Karpas-422 (cell line): ENCODE measurements at regions not wholly inside any gene's neighbourhood (a gene's known extent, or its start where the extent isn't known, plus 50 kb on each side); places are given as distances from the start of the nearest gene placed in this dataset.
"Not testable (repeated sequence)": the region's sequence is repeated elsewhere in the genome, so short reads cannot be mapped to it uniquely, and the experiment has no call there.

Experiments
- DNase-seq: peaks from one replicate; pipeline ENCODE4 v3.0.0-alpha.2; 2015
- H2AFZ ChIP-seq: fragments of 200-600 bp; sonication (generic); 2 replicates; pipeline ENCODE4 v1.6.1; 2014; ENCODE audit warnings: antibody characterized with exemption, low read length, mixed read lengths
- H3K27ac ChIP-seq: fragments of 200-600 bp; sonication (generic); 2 replicates; pipeline ENCODE4 v1.5.1; 2014; ENCODE audit warnings: mild to moderate bottlenecking, low read length, moderate library complexity
- H3K27me3 ChIP-seq: fragments of 200-600 bp; sonication (generic); 2 replicates; pipeline ENCODE4 v1.6.1; 2014; ENCODE audit warnings: low read length, mixed read lengths
- H3K36me3 ChIP-seq: fragments of 200-600 bp; sonication (generic); 2 replicates; pipeline ENCODE4 v1.6.1; 2014; ENCODE audit warnings: low read length, mixed read lengths; ENCODE audit not compliant: insufficient read depth
- H3K4me1 ChIP-seq: fragments of 200-600 bp; sonication (generic); 2 replicates; pipeline ENCODE4 v1.6.1; 2014; ENCODE audit warnings: mild to moderate bottlenecking, low read length, mixed read lengths
- H3K4me2 ChIP-seq: fragments of 200-600 bp; sonication (generic); 2 replicates; pipeline ENCODE4 v1.6.1; 2014; ENCODE audit warnings: low read length, low read depth, mild to moderate bottlenecking; ENCODE audit not compliant: poor library complexity, severe bottlenecking
- H3K4me3 ChIP-seq: fragments of 200-600 bp; sonication (generic); 2 replicates; pipeline ENCODE4 v1.5.1; 2014; ENCODE audit warnings: mild to moderate bottlenecking, antibody characterized with exemption, low read length, mixed read lengths
- H3K79me2 ChIP-seq: fragments of 200-600 bp; sonication (generic); 2 replicates; pipeline ENCODE4 v1.6.1; 2014; ENCODE audit warnings: mild to moderate bottlenecking, low read length, mixed read lengths
- H3K9ac ChIP-seq: fragments of 200-600 bp; sonication (generic); 2 replicates; pipeline ENCODE4 v1.6.0; 2014; ENCODE audit warnings: low read length
- H3K9me2 ChIP-seq: fragments of 200-600 bp; sonication (generic), shearing (Covaris generic); replicated peaks from 2 replicates; pipeline ENCODE4 v1.6.0; 2014; ENCODE audit warnings: mild to moderate bottlenecking, low read length, moderate library complexity; ENCODE audit not compliant: insufficient read depth
- H3K9me3 ChIP-seq: fragments of 300-700, 200-600 bp; sonication (generic); 2 replicates; pipeline ENCODE4 v1.6.1; 2014; ENCODE audit warnings: low read length, mixed read lengths
- H4K20me1 ChIP-seq: fragments of 200-600 bp; sonication (generic); 2 replicates; pipeline ENCODE4 v1.6.1; 2014; ENCODE audit warnings: mild to moderate bottlenecking, antibody characterized with exemption, low read length, low read depth; ENCODE audit not compliant: insufficient read depth

DNA sequence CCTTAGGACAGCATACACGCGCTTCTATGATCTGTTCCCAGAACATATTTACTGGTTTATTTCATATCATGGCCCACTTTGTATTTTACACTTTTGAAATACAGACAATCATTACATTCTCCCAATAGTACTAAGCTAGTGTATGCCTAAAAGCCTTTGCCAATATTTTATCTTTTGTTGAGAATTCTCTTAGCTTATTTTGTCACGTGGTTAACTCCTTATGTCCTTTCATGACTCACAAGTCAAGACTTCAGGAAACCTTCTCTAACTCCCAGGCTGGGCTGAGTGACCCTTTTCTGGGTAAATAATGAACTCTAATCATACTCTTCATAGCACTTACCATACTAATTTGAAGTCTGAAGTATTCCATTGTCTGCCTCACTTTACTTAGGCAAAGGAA is 444.8 kb downstream of the ZNF33B start:
- H3K4me1 ChIP-seq, H3K9ac ChIP-seq, H3K4me2 ChIP-seq, H3K9me3 ChIP-seq, H3K4me3 ChIP-seq, H3K27ac ChIP-seq, DNase-seq, H4K20me1 ChIP-seq, H3K36me3 ChIP-seq, H3K79me2 ChIP-seq, H2AFZ ChIP-seq, H3K9me2 ChIP-seq, H3K27me3 ChIP-seq: not testable (repeated sequence)

DNA sequence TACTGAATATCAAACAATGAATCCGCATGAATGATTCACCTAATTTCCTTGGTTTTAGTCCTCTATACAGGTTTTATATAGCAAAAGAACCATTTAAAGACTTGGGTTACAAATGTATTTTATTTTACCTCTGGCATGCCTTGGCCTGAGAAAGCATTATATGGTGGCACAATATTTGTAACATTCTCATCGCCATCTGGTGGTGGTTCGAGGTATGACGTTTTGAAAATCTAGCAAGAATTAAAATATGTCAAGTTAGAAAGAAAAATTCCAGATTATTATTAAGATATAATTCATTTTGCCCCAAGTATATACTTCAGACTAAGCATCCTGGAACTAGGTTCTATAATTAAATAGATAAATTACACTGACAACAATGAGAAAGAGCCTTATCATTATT is 445.9 kb downstream of the ZNF33B start:
- H2AFZ ChIP-seq, H3K9me2 ChIP-seq, H3K36me3 ChIP-seq, H4K20me1 ChIP-seq, H3K4me3 ChIP-seq, H3K9me3 ChIP-seq, H3K27me3 ChIP-seq, H3K79me2 ChIP-seq, H3K4me2 ChIP-seq, H3K4me1 ChIP-seq, H3K27ac ChIP-seq, H3K9ac ChIP-seq: not testable (repeated sequence)
- peak; percentile 44 for DNase-seq

DNA sequence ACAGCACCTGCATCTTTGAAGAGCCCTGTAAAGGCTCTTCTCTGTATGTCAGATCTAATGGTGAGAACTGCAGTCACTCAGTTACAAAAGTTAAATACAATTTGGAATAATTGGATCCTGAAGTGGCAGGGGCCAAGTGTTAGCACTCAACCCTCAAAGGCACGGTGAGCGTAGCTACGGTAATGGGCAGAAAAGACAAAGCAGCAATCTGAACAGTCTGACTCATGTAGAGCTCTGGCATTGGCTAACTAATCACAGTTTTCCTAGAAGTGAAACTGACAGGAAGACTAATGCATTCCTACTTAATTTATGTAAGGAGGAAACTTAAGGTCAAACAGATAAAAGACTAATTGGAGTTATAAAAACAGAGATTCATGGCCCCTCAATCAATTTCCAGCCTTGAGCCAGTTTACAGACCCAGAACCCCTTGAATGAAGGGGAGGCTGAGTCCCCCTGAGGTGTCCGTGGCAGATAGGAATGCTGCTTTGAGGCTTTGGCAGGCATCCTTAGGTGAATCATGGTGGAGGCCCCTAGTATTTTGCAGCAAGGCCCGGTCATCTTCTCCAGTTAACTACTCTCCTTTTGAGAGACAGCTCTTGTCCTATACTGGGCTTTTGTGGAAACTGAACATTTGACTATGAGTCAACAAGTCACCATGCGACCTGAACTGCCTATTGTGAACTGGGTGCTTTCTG is 450.7 kb downstream of the ZNF33B start:
- not testable (repeated sequence) for H3K36me3 ChIP-seq, H3K9me2 ChIP-seq, H3K4me2 ChIP-seq, H3K4me3 ChIP-seq, H3K4me1 ChIP-seq, H3K9me3 ChIP-seq, H3K27ac ChIP-seq, H2AFZ ChIP-seq, H4K20me1 ChIP-seq, DNase-seq, H3K79me2 ChIP-seq, H3K27me3 ChIP-seq, H3K9ac ChIP-seq

DNA sequence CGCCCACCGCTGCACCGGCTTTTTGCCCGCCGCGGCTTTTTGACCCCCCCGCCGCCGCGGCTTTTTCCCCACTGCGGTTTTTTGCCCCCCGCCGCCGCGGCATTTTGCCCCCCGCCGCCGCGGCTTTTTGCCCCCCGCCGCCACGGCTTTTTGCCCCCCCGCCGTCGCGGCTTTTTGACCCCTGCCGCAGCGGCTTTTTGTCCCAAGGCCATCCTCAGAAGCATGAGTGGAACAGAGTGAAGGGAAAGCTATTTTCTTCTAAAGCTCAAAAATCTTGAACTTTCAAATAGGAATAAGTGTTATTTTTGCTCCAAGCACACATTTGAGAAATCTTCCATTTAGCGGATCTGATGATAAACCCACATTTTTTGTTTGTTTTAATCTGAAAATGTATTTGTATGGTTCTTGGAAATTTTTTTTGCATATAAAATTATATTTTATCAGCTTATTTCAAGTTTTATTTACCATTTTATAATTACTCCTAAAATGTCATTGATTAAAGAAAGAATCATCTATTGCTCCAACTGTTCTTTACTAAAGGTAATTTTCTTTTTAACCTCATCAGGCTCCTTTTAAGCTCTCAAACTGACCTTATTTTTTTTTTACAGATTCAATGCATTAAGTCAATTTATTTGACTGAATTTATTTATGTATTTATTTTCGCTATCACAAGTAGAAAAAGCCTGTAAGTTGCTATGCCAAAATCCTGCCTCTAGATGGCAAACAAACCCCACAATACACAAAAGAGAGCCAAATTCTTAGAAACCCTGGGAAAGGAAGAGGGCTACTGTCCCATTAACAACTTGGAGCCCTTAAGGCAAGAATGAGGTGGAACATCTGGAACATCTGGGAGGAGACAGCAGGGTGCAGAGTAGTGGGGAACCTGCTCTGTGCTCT is 460.3 kb downstream of the ZNF33B start:
- H3K27me3 ChIP-seq, H3K4me3 ChIP-seq, H3K4me2 ChIP-seq, H3K36me3 ChIP-seq, H4K20me1 ChIP-seq, H2AFZ ChIP-seq, H3K9me3 ChIP-seq, H3K79me2 ChIP-seq, H3K27ac ChIP-seq, H3K9ac ChIP-seq, H3K4me1 ChIP-seq, H3K9me2 ChIP-seq: not testable (repeated sequence)
- DNase-seq = peak; percentile 46

DNA sequence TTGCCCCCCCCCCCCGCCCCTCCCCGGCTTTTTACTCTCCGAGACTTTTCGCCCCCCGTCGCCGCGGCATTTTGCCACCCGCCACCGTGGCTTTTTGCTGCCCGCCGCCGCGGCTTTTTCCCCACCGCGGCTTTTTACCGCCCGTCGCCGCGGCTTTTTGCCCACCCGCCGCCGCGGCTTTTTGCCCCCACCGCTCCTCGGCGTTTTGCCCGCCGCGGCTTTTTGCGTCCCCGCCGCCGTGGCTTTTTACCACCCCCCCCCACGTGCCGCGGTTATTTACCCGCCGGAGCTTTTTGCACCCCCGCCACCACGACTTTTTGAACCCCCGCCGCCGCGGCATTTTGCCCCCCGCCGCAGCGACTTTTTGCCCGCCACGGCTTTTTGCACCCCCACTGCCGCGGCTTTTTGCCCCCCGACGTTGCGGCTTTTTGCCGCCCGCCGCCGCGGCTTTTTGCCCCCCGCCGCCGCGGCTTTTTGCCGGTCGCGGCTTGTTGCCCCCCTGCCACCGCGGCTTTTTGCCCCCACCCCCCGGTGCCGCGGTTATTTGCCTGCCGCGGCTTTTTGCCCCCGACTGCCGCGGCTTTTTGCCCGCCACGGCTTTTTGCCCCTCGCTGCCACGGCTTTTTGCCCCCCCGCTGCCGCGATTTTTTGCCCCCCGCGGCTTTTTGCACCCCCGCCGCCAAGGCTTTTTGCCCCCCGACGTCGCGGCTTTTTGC is 461.1 kb downstream of the ZNF33B start:
- Histone ChIP-seq H3K9me2 (no peaks in the 10 kb centered on the region), H3K36me3 (no peaks in the 10 kb centered on the region), H4K20me1 (no peaks in the 10 kb centered on the region), H3K79me2 (no peaks in the 10 kb centered on the region), H3K4me3 (no peak overlapping the region), H2AFZ (no peak overlapping the region), H3K27me3 (no peaks in the 10 kb centered on the region), H3K9me3 (peaks cover under 1% of the 10 kb centered on the region), H3K9ac (no peak overlapping the region), H3K4me2 (no peak overlapping the region), H3K27ac (no peak overlapping the region), H3K4me1 (no peaks in the 10 kb centered on the region)
- no peak for DNase-seq

DNA sequence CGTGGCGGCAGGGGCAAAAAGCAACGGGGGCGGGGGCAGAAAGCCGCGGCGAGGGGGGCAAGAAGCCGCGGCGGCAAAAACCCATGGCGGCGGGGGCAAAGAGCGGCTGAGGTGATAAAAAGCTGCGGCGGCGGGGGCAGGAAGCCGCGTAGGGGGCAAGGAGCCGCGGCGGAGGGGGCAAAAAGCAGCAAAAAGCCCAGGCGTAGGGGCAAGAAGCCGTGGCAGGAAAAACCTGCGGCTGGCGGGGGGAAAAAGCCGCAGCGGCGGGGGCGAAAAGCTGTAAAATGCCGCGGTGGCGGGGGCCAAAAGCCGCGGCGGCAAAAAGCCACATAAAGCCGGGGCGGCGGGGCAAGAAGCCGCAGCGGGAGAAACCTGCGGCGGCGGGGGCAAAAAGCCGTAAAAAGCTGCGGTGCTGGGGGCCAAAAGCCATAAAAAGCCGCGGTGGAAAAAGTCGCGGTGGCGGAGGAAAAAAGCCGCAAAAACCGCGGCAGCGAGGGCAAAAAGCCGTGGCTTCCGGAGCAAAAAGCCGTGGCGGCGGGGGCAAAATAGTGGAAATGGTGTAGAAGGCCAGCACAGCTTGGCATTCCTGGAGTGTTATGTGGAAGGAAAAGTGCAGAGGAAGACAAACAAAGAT is 487.8 kb downstream of the ZNF33B start:
- no peaks in the 10 kb centered on the region for H3K4me1 ChIP-seq
- H3K36me3 ChIP-seq = no peaks in the 10 kb centered on the region
- H2AFZ ChIP-seq = no peak overlapping the region
- no peak overlapping the region for H3K9ac ChIP-seq
- H3K4me2 ChIP-seq = no peak overlapping the region
- H3K4me3 ChIP-seq = no peak overlapping the region
- H3K27ac ChIP-seq = no peak overlapping the region
- H3K79me2 ChIP-seq = no peaks in the 10 kb centered on the region
- no peaks in the 10 kb centered on the region for H4K20me1 ChIP-seq
- no peaks in the 10 kb centered on the region for H3K27me3 ChIP-seq
- DNase-seq = no peak
- H3K9me2 ChIP-seq = no peaks in the 10 kb centered on the region
- H3K9me3 ChIP-seq = peaks cover 7% of the 10 kb centered on the region; the same call in 1 of the 2 replicates

DNA sequence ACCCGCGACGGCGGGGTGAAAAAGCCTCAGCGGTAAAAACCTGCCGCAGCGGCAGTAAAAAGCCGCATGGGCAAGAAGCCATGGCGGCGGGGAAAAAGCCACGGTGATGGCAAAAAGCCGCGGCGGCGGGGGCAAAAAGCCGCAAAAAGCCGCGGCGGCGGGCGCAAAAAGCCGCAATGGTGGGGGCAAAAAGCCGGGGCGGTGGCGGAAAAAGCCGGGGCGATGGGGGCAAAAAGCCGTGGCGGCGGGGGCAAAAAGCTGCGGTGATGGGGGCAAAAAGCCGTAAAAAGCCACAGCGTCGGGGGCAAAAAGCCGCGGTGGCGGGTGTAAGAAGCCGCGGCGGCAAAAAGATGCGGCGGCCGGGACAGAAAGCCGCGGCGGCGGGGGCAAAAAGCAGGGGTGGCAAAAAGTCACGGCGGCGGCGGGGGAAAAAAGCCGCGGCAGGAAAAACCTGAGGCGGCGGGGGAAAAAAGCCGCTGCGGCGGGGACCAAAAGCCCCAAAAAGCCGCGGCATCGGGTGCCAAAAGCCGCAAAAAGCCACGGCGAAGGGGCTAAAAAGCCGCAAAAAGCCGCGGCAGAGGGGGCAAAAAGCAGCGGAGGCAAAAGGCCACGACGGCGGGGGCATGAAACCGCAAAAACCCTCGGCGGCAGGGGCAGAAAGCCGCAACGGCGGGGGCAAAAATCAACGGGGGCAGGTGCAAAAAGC is 488.5 kb downstream of the ZNF33B start:
- Histone ChIP-seq H3K9me2 (no peaks in the 10 kb centered on the region), H2AFZ (no peak overlapping the region), H3K9ac (no peak overlapping the region), H3K27me3 (no peaks in the 10 kb centered on the region), H3K4me1 (no peaks in the 10 kb centered on the region), H3K4me3 (no peak overlapping the region), H3K4me2 (no peak overlapping the region), H3K36me3 (no peaks in the 10 kb centered on the region), H3K9me3 (peaks cover 4% of the 10 kb centered on the region; the same call in 1 of the 2 replicates), H3K27ac (no peak overlapping the region), H3K79me2 (no peaks in the 10 kb centered on the region), H4K20me1 (no peaks in the 10 kb centered on the region)
- DNase-seq = no peak
